DMS153 (cell line): ENCODE measurements at regions not wholly inside any gene's neighbourhood (a gene's known extent, or its start where the extent isn't known, plus 50 kb on each side); places are given as distances from the start of the nearest gene placed in this dataset.
A peak's percentile ranks its signal among the peaks of the same experiment; 100 is the strongest.
"Not testable (repeated sequence)": the region's sequence is repeated elsewhere in the genome, so short reads cannot be mapped to it uniquely, and the experiment has no call there.

ENCODE experiments used
- DNase-seq: peaks from one replicate; lab custom pipeline; 2025; lab: John Stamatoyannopoulos, UW

- no peak for DNase-seq
Measured at GRCh38 chr12:24668563-24668962, 280.3 kb downstream of the BCAT1 start.

GRCh38 chr12:24664161-24664880, 284.6 kb downstream of the BCAT1 start:
- no peak for DNase-seq

- no peak for DNase-seq
Measured at GRCh38 chr12:24661657-24662096, 287.2 kb downstream of the BCAT1 start.

- no peak for DNase-seq
Measured at GRCh38 chr12:24659016-24659415, 289.9 kb downstream of the BCAT1 start.

- DNase-seq, result not testable (repeated sequence)
Measured at GRCh38 chr12:24654344-24654743, 294.6 kb downstream of the BCAT1 start.

GRCh38 chr12:24649634-24650033, 299.3 kb downstream of the BCAT1 start:
- DNase-seq, result peak; percentile 70

- DNase-seq, result no peak
Measured at GRCh38 chr12:24649209-24649608, 299.7 kb downstream of the BCAT1 start.

GRCh38 chr12:24645254-24645653, 303.6 kb downstream of the BCAT1 start:
- no peak for DNase-seq

GRCh38 chr12:24643120-24644119, 305.5 kb downstream of the BCAT1 start:
- DNase-seq, result no peak

GRCh38 chr12:24639641-24640040, 309.3 kb downstream of the BCAT1 start:
- DNase-seq, result no peak

GRCh38 chr12:24632466-24632865, 316.4 kb downstream of the BCAT1 start:
- no peak for DNase-seq

GRCh38 chr12:24631676-24632426, 317.1 kb downstream of the BCAT1 start:
- DNase-seq, result no peak

- no peak for DNase-seq
Measured at GRCh38 chr12:24630856-24631255, 318.0 kb downstream of the BCAT1 start.

- DNase-seq, result no peak
Measured at GRCh38 chr12:24630446-24630845, 318.5 kb downstream of the BCAT1 start.

GRCh38 chr12:24625103-24625502, 323.8 kb downstream of the BCAT1 start:
- no peak for DNase-seq

- not testable (repeated sequence) for DNase-seq
Measured at GRCh38 chr12:24619954-24620353, 328.9 kb downstream of the BCAT1 start.

- no peak for DNase-seq
Measured at GRCh38 chr12:24617471-24617870, 331.4 kb downstream of the BCAT1 start.

- DNase-seq, result no peak
Measured at GRCh38 chr12:24615967-24616411, 332.9 kb downstream of the BCAT1 start.

- DNase-seq, result no peak
Measured at GRCh38 chr12:24608637-24609285, 340.1 kb downstream of the BCAT1 start.

GRCh38 chr12:24608108-24608507, 340.8 kb downstream of the BCAT1 start:
- no peak for DNase-seq

GRCh38 chr12:24605916-24606315, 343.0 kb downstream of the BCAT1 start:
- DNase-seq, result no peak

- DNase-seq, result no peak
Measured at GRCh38 chr12:24605466-24605865, 343.4 kb downstream of the BCAT1 start.
